ENCODE measurements at regions not wholly inside any gene's neighbourhood (a gene's known extent, or its start where the extent isn't known, plus 50 kb on each side); places are given as distances from the start of the nearest gene placed in this dataset.

DNA sequence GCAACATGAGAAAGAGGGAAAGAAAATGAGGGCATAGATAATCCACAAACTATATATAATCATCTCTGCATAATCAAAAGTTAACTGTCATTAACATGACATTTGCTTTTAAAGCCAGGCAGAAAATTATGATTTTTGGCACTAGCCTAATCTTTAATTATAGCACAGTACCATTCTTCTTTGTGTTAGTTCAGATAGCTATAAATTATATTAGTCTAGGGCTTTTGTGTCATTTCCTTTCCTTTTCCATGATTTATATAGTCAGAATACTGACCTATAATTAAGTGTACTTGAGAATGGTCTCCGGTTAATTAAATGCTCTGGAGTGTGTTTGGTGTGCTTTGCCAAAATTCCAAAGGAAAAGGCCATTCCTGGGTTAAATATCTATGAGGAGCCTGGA, 441.9 kb upstream of the THRB start:
- TF ChIP-seq POLR2A (IDR thresholded peaks at IDR 0.05) = no peak
- TF ChIP-seq, protein P1, sequence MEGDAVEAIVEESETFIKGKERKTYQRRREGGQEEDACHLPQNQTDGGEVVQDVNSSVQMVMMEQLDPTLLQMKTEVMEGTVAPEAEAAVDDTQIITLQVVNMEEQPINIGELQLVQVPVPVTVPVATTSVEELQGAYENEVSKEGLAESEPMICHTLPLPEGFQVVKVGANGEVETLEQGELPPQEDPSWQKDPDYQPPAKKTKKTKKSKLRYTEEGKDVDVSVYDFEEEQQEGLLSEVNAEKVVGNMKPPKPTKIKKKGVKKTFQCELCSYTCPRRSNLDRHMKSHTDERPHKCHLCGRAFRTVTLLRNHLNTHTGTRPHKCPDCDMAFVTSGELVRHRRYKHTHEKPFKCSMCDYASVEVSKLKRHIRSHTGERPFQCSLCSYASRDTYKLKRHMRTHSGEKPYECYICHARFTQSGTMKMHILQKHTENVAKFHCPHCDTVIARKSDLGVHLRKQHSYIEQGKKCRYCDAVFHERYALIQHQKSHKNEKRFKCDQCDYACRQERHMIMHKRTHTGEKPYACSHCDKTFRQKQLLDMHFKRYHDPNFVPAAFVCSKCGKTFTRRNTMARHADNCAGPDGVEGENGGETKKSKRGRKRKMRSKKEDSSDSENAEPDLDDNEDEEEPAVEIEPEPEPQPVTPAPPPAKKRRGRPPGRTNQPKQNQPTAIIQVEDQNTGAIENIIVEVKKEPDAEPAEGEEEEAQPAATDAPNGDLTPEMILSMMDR (IDR thresholded peaks at IDR 0.05) = no peak
- intact Hi-C loops (cut with DNase I) = no loop called here
- no peaks in the 10 kb centered on the region for H3K9me3 ChIP-seq
- H3K27me3 ChIP-seq = peaks cover 0 to 6% (median 0%) of the 10 kb centered on the region in 4 donors
- H3K4me1 ChIP-seq = no peaks in the 10 kb centered on the region
- no peak for DNase-seq
- no peak overlapping the region for H3K27ac ChIP-seq
- 27 to 45% methylated on average over 1 of the region's 1 CpG for WGBS, 2 donors
- H3K36me3 ChIP-seq = no peaks in the 10 kb centered on the region
- no peak overlapping the region for H3K4me3 ChIP-seq

DNA sequence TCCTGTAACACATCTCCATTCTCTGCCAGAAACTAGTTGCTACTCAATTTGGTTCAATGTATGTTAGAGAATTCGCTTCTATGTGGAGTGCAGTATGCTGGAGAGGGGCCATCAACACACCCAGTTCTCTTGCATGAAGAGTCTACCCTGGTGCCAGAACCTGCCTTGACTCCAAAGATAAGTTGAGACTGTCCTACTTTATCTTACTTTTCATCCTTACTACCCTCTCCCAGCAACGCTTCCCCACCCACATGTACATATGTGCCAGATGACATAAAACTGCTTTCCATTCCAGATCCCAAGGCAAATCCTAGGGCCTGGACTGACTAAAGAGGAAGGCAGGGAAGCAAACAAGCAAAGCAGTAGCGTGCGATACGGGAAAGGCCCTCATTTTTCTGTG, 442.6 kb upstream of the THRB start:
- intact Hi-C loops (cut with DNase I) = no loop called here
- Histone ChIP-seq H3K36me3 (no peaks in the 10 kb centered on the region), H3K4me1 (no peaks in the 10 kb centered on the region), H3K9me3 (no peaks in the 10 kb centered on the region), H3K27me3 (peaks cover 0 to 6% (median 0%) of the 10 kb centered on the region in 4 donors), H3K27ac (no peak overlapping the region), H3K4me3 (no peak overlapping the region)
- TF ChIP-seq POLR2A (IDR thresholded peaks at IDR 0.05) = no peak
- TF ChIP-seq, protein P1 (IDR thresholded peaks at IDR 0.05) = no peak
- 76 to 78% methylated on average over 5 of the region's 5 CpGs for WGBS, 2 donors
- DNase-seq = no peak

DNA sequence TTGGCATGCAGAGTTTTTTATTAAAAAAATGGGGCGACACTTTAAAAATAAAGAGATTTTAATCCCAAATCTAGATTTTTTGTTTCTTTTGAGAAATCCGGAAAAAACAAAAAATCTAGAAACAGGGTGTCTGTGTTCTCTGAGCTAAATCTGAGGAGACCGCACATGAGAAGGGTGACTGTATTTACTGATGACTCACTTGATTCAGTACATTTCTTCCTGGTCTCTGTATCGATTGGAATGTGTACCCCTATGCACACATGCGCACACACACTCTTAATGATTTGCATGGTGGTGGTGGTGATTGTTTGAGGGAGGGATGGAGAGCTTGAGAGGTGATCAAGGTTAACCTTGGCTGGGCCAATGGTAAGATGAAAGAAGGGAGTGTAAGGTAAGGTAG, 443.1 kb upstream of the THRB start:
- H3K27ac ChIP-seq = no peak overlapping the region
- H3K36me3 ChIP-seq = no peaks in the 10 kb centered on the region
- H3K4me3 ChIP-seq = no peak overlapping the region
- DNase-seq = no peak
- 79 to 83% methylated on average over 5 of the region's 5 CpGs for WGBS, 2 donors
- TF ChIP-seq, protein P1 (IDR thresholded peaks at IDR 0.05) = no peak
- TF ChIP-seq POLR2A (IDR thresholded peaks at IDR 0.05) = no peak
- no peaks in the 10 kb centered on the region for H3K9me3 ChIP-seq
- H3K4me1 ChIP-seq = no peaks in the 10 kb centered on the region
- H3K27me3 ChIP-seq = peaks cover 0 to 6% (median 0%) of the 10 kb centered on the region in 4 donors
- intact Hi-C loops (cut with DNase I) = no loop called here

DNA sequence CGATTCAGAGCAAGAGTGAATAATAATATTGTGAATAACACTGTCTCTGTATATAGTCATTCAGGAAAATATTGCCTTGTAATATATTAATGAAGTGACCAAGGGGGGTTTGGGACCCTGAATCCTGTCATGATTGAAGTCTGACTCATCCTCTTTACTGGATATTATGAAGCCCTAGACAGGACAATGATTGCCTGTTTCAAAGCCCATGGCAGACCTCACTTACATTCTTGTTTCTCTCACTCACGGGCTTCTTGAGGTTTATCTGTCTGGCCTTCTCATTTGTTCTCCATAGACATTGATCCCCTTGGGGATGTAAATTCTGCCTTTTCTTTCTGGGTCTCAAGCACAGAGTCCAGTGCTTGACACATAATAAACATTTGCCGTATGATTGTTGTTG, 449.3 kb upstream of the THRB start:
- 87 to 91% methylated on average over 3 of the region's 3 CpGs for WGBS, 2 donors
- Histone ChIP-seq H3K9me3 (no peaks in the 10 kb centered on the region), H3K27ac (no peak overlapping the region), H3K27me3 (peaks cover 0 to 6% (median 0%) of the 10 kb centered on the region in 4 donors), H3K4me1 (no peaks in the 10 kb centered on the region), H3K4me3 (no peak overlapping the region), H3K36me3 (no peaks in the 10 kb centered on the region)
- DNase-seq = no peak
- intact Hi-C loops (cut with DNase I) = no loop called here
- no peak for TF ChIP-seq POLR2A (IDR thresholded peaks at IDR 0.05)
- TF ChIP-seq, protein P1 (IDR thresholded peaks at IDR 0.05) = no peak

DNA sequence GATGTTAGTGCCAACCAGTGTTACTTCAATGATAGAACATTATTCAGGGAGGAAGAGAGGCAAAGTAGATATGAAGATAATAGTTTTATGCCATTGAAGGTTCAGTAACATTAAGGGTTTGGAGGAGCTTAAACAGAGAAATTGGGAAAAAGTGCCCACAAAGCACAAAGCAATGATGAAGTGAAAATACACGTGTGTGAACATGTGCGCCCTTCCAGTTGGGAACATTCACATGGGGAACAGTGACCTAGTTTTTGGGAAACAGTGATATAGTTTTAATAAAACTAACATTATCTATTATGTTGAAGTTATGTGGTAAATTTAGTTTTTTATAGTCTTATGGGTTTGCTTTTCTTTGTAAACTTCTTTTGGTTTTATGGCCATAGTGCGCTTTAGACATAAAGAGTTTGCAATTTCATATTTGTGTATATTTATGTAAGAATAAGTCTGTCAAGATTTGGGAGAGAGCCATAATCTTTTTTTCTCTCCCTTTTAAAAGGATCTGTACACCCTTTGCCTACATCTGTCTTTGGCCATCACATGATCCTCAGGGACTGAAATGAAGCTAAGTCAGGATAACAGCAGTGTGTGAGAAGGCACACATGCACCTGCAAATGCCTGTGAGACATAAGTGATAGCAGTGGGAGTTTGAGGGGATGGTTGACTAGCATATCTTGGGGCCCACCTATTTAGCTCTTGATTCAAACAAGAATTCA, 450.3 kb upstream of the THRB start:
- Histone ChIP-seq H3K27me3 (peaks cover 0 to 6% (median 0%) of the 10 kb centered on the region in 4 donors), H3K9me3 (no peaks in the 10 kb centered on the region), H3K4me3 (no peak overlapping the region), H3K27ac (no peak overlapping the region), H3K36me3 (no peaks in the 10 kb centered on the region), H3K4me1 (no peaks in the 10 kb centered on the region)
- intact Hi-C loops (cut with DNase I) = no loop called here
- TF ChIP-seq, protein P1 (IDR thresholded peaks at IDR 0.05) = no peak
- TF ChIP-seq POLR2A (IDR thresholded peaks at IDR 0.05) = no peak
- no peak for DNase-seq
- WGBS, 2 donors = 85 to 87% methylated on average over 3 of the region's 3 CpGs
